PFSK-1 (cell line): ENCODE measurements at regions not wholly inside any gene's neighbourhood (a gene's known extent, or its start where the extent isn't known, plus 50 kb on each side); places are given as distances from the start of the nearest gene placed in this dataset.

Experiments
- FOXP2 ChIP-seq: optimal IDR thresholded peaks from 2 replicates; pipeline ENCODE3; 2011; ENCODE audit warnings: borderline replicate concordance, control low read depth, inconsistent platforms; ENCODE audit not compliant: insufficient read depth; ENCODE audit errors: extremely low read length, extremely low read depth
- POLR2AphosphoS5 ChIP-seq: IDR thresholded peaks from 2 replicates; pipeline ENCODE4 v1.6.1; 2012; ENCODE audit warnings: low read depth, mild to moderate bottlenecking, control low read depth, low read length, moderate library complexity
- TF ChIP-seq, protein P1 (sequence below), 2 experiments: IDR thresholded peaks; 2 replicates each; pipeline versions ENCODE4 v1.6.1 to v1.8.0; 2011 to 2012; ENCODE audit warnings: low read depth in 2 of 2, low read length in 2 of 2, control low read depth in 1 of 2, inconsistent platforms in 1 of 2, mild to moderate bottlenecking in 1 of 2, moderate library complexity in 1 of 2; ENCODE audit not compliant: insufficient read depth in 1 of 2

GRCh38 chr20:48042628-48043027, 257.3 kb upstream of the SULF2 start:
- TF ChIP-seq FOXP2 (no peak), POLR2AphosphoS5 (no peak)
- TF ChIP-seq, protein P1, sequence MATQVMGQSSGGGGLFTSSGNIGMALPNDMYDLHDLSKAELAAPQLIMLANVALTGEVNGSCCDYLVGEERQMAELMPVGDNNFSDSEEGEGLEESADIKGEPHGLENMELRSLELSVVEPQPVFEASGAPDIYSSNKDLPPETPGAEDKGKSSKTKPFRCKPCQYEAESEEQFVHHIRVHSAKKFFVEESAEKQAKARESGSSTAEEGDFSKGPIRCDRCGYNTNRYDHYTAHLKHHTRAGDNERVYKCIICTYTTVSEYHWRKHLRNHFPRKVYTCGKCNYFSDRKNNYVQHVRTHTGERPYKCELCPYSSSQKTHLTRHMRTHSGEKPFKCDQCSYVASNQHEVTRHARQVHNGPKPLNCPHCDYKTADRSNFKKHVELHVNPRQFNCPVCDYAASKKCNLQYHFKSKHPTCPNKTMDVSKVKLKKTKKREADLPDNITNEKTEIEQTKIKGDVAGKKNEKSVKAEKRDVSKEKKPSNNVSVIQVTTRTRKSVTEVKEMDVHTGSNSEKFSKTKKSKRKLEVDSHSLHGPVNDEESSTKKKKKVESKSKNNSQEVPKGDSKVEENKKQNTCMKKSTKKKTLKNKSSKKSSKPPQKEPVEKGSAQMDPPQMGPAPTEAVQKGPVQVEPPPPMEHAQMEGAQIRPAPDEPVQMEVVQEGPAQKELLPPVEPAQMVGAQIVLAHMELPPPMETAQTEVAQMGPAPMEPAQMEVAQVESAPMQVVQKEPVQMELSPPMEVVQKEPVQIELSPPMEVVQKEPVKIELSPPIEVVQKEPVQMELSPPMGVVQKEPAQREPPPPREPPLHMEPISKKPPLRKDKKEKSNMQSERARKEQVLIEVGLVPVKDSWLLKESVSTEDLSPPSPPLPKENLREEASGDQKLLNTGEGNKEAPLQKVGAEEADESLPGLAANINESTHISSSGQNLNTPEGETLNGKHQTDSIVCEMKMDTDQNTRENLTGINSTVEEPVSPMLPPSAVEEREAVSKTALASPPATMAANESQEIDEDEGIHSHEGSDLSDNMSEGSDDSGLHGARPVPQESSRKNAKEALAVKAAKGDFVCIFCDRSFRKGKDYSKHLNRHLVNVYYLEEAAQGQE (IDR thresholded peaks at IDR 0.05; ENCODE audit: insufficient read depth in 1 of 2, low read depth in 2 of 2, low read length in 2 of 2), result no peak
